GM18909 (cell line): ENCODE measurements at regions not wholly inside any gene's neighbourhood (a gene's known extent, or its start where the extent isn't known, plus 50 kb on each side); places are given as distances from the start of the nearest gene placed in this dataset.
"Not testable (repeated sequence)": the region's sequence is repeated elsewhere in the genome, so short reads cannot be mapped to it uniquely, and the experiment has no call there.

Experiments
- ATAC-seq: cut with Tn5 transposase; IDR thresholded peaks from one replicate; pipeline ENCODE4 v1.9.1; 2021; ENCODE audit warnings: mild to moderate bottlenecking; ENCODE audit not compliant: unreplicated experiment, poor library complexity

- not testable (repeated sequence) for ATAC-seq
Observed at GRCh38 chr2:131822237-131822721, 294.6 kb downstream of the CCDC74A start.

- not testable (repeated sequence) for ATAC-seq
Observed at GRCh38 chr2:131823058-131823457, 295.4 kb downstream of the CCDC74A start.

- ATAC-seq: not testable (repeated sequence)
Observed at GRCh38 chr2:131824986-131825385, 297.3 kb downstream of the CCDC74A start.

- ATAC-seq: no peak
Observed at GRCh38 chr2:131827481-131828163, 299.9 kb downstream of the CCDC74A start.

GRCh38 chr2:131828164-131828561 is 300.5 kb downstream of the CCDC74A start:
- no peak for ATAC-seq

- not testable (repeated sequence) for ATAC-seq
Observed at GRCh38 chr2:131828633-131829455, 301.2 kb downstream of the CCDC74A start.

GRCh38 chr2:131829456-131830241 is 302.0 kb downstream of the CCDC74A start:
- ATAC-seq: not testable (repeated sequence)

- ATAC-seq: not testable (repeated sequence)
Observed at GRCh38 chr2:131830242-131830945, 302.7 kb downstream of the CCDC74A start.

- not testable (repeated sequence) for ATAC-seq
Observed at GRCh38 chr2:131830946-131831310, 303.2 kb downstream of the CCDC74A start.

- not testable (repeated sequence) for ATAC-seq
Observed at GRCh38 chr2:131831450-131832208, 303.9 kb downstream of the CCDC74A start.

- not testable (repeated sequence) for ATAC-seq
Observed at GRCh38 chr2:131832209-131832780, 304.6 kb downstream of the CCDC74A start.

GRCh38 chr2:131832917-131833316 is 305.2 kb downstream of the CCDC74A start:
- not testable (repeated sequence) for ATAC-seq

- not testable (repeated sequence) for ATAC-seq
Observed at GRCh38 chr2:131833367-131834202, 305.9 kb downstream of the CCDC74A start.

GRCh38 chr2:131834203-131835020 is 306.7 kb downstream of the CCDC74A start:
- not testable (repeated sequence) for ATAC-seq

GRCh38 chr2:131835022-131835421 is 307.3 kb downstream of the CCDC74A start:
- ATAC-seq: not testable (repeated sequence)

- ATAC-seq: no peak
Observed at GRCh38 chr2:131835621-131836091, 308.0 kb downstream of the CCDC74A start.

GRCh38 chr2:131836116-131836515 is 308.4 kb downstream of the CCDC74A start:
- ATAC-seq: not testable (repeated sequence)
